Fibroblast of skin of right quadriceps (primary cell): ENCODE measurements at regions not wholly inside any gene's neighbourhood (a gene's known extent, or its start where the extent isn't known, plus 50 kb on each side); places are given as distances from the start of the nearest gene placed in this dataset.
"Not testable (repeated sequence)": the region's sequence is repeated elsewhere in the genome, so short reads cannot be mapped to it uniquely, and the experiment has no call there.

Source experiments
- DNase-seq: peaks from one replicate; pipeline ENCODE4 v3.0.0-alpha.2; 2013

GRCh38 chr1:55464550-55464949, 249.4 kb upstream of the USP24 start:
- no peak for DNase-seq

GRCh38 chr1:55463814-55464475, 248.8 kb upstream of the USP24 start:
- no peak for DNase-seq

- no peak for DNase-seq
Measured at GRCh38 chr1:55457874-55458273, 242.7 kb upstream of the USP24 start.

GRCh38 chr1:55456971-55457370, 241.8 kb upstream of the USP24 start:
- no peak for DNase-seq

GRCh38 chr1:55448261-55448660, 233.1 kb upstream of the USP24 start:
- DNase-seq, result peak; percentile 38

- no peak for DNase-seq
Measured at GRCh38 chr1:55447488-55447887, 232.3 kb upstream of the USP24 start.

- peak; percentile 59 for DNase-seq
Measured at GRCh38 chr1:55446351-55446750, 231.2 kb upstream of the USP24 start.

GRCh38 chr1:55445416-55445815, 230.3 kb upstream of the USP24 start:
- DNase-seq, result no peak

GRCh38 chr1:55444667-55445066, 229.5 kb upstream of the USP24 start:
- no peak for DNase-seq

GRCh38 chr1:55443175-55443915, 228.2 kb upstream of the USP24 start:
- peak; percentile 93 for DNase-seq

GRCh38 chr1:55441489-55441888, 226.3 kb upstream of the USP24 start:
- DNase-seq, result peak; percentile 33

- DNase-seq, result no peak
Measured at GRCh38 chr1:55437692-55438091, 222.5 kb upstream of the USP24 start.

- not testable (repeated sequence) for DNase-seq
Measured at GRCh38 chr1:55430720-55431119, 215.6 kb upstream of the USP24 start.

- not testable (repeated sequence) for DNase-seq
Measured at GRCh38 chr1:55430206-55430605, 215.0 kb upstream of the USP24 start.

- DNase-seq, result peak; percentile 100
Measured at GRCh38 chr1:55428944-55429931, 214.1 kb upstream of the USP24 start.

- no peak for DNase-seq
Measured at GRCh38 chr1:55428231-55428630, 213.1 kb upstream of the USP24 start.

- peak; percentile 69 for DNase-seq
Measured at GRCh38 chr1:55427606-55428005, 212.4 kb upstream of the USP24 start.

GRCh38 chr1:55426619-55427018, 211.5 kb upstream of the USP24 start:
- DNase-seq, result no peak

- DNase-seq, result no peak
Measured at GRCh38 chr1:55426156-55426555, 211.0 kb upstream of the USP24 start.

- DNase-seq, result no peak
Measured at GRCh38 chr1:55425310-55425930, 210.3 kb upstream of the USP24 start.

GRCh38 chr1:55423376-55423775, 208.2 kb upstream of the USP24 start:
- no peak for DNase-seq

GRCh38 chr1:55420929-55421716, 206.0 kb upstream of the USP24 start:
- DNase-seq, result peak; percentile 48
